HEK293 (cell line): ENCODE measurements at regions not wholly inside any gene's neighbourhood (a gene's known extent, or its start where the extent isn't known, plus 50 kb on each side); places are given as distances from the start of the nearest gene placed in this dataset.

Source experiments
- ATF2 ChIP-seq: fragments of 450-650 bp; formaldehyde crosslinking; IDR thresholded peaks from 2 replicates; pipeline ENCODE4 v1.5.1; 2016; ENCODE audit warnings: missing biosample characterization, missing genetic modification characterization, low read depth
- KLF17 ChIP-seq: fragments of 450-650 bp; formaldehyde crosslinking; IDR thresholded peaks from 2 replicates; pipeline ENCODE4 v1.5.1; 2016; ENCODE audit warnings: missing biosample characterization, missing genetic modification characterization
- KLF9 ChIP-seq: fragments of 450-650 bp; formaldehyde crosslinking; IDR thresholded peaks from 2 replicates; pipeline ENCODE4 v1.5.1; 2016; ENCODE audit warnings: missing biosample characterization, missing genetic modification characterization, low read depth
- OVOL3 ChIP-seq: fragments of 450-650 bp; formaldehyde crosslinking; IDR thresholded peaks from 2 replicates; pipeline ENCODE4 v1.5.1; 2016; ENCODE audit warnings: missing biosample characterization, missing genetic modification characterization
- PATZ1 ChIP-seq: fragments of 450-650 bp; formaldehyde crosslinking; IDR thresholded peaks from 2 replicates; pipeline ENCODE4 v1.5.1; 2016; ENCODE audit warnings: missing biosample characterization, missing genetic modification characterization
- PRDM6 ChIP-seq: fragments of 450-650 bp; formaldehyde crosslinking; IDR thresholded peaks from 2 replicates; pipeline ENCODE4 v1.5.1; 2017; ENCODE audit warnings: missing biosample characterization, missing genetic modification characterization
- ZBTB48 ChIP-seq: fragments of 450-650 bp; formaldehyde crosslinking; IDR thresholded peaks from 2 replicates; pipeline ENCODE4 v1.5.1; 2016; ENCODE audit warnings: missing biosample characterization, missing genetic modification characterization
- ZBTB8A ChIP-seq: fragments of 450-650 bp; formaldehyde crosslinking; IDR thresholded peaks from 2 replicates; pipeline ENCODE4 v1.5.1; 2016; ENCODE audit warnings: missing biosample characterization, missing genetic modification characterization
- ZNF16 ChIP-seq: fragments of 450-650 bp; formaldehyde crosslinking; IDR thresholded peaks from 2 replicates; pipeline ENCODE4 v1.5.1; 2016; ENCODE audit warnings: low read depth, missing biosample characterization, missing genetic modification characterization
- ZNF184 ChIP-seq: fragments of 450-650 bp; IDR thresholded peaks from 2 replicates; pipeline ENCODE4 v1.5.1; 2018; ENCODE audit warnings: missing biosample characterization, mild to moderate bottlenecking, missing genetic modification characterization
- ZNF211 ChIP-seq: fragments of 450-650 bp; formaldehyde crosslinking; IDR thresholded peaks from 2 replicates; pipeline ENCODE4 v1.5.1; 2016; ENCODE audit warnings: low read depth, missing biosample characterization, missing genetic modification characterization
- ZNF223 ChIP-seq: fragments of 450-650 bp; formaldehyde crosslinking; IDR thresholded peaks from 2 replicates; pipeline ENCODE4 v1.5.1; 2016; ENCODE audit warnings: missing biosample characterization, missing genetic modification characterization
- ZNF239 ChIP-seq: fragments of 450-650 bp; formaldehyde crosslinking; IDR thresholded peaks from 2 replicates; pipeline ENCODE4 v1.5.1; 2016; ENCODE audit warnings: missing biosample characterization, missing genetic modification characterization
- ZNF248 ChIP-seq: fragments of 450-650 bp; formaldehyde crosslinking; IDR thresholded peaks from 2 replicates; pipeline ENCODE4 v1.5.1; 2017; ENCODE audit warnings: missing biosample characterization, missing genetic modification characterization
- ZNF26 ChIP-seq: fragments of 450-650 bp; formaldehyde crosslinking; IDR thresholded peaks from 2 replicates; pipeline ENCODE4 v1.5.1; 2016; ENCODE audit warnings: missing biosample characterization, missing genetic modification characterization
- ZNF266 ChIP-seq: fragments of 450-650 bp; formaldehyde crosslinking; IDR thresholded peaks from 2 replicates; pipeline ENCODE4 v1.5.1; 2016; ENCODE audit warnings: missing biosample characterization, missing genetic modification characterization, low read depth
- ZNF280D ChIP-seq: fragments of 450-650 bp; formaldehyde crosslinking; IDR thresholded peaks from 2 replicates; pipeline ENCODE4 v1.5.1; 2016; ENCODE audit warnings: missing biosample characterization, missing genetic modification characterization
- ZNF302 ChIP-seq: fragments of 450-650 bp; formaldehyde crosslinking; IDR thresholded peaks from 2 replicates; pipeline ENCODE4 v1.5.1; 2016; ENCODE audit warnings: missing biosample characterization, missing genetic modification characterization, low read depth
- ZNF324 ChIP-seq: fragments of 450-650 bp; formaldehyde crosslinking; IDR thresholded peaks from 2 replicates; pipeline ENCODE4 v1.5.1; 2016; ENCODE audit warnings: missing biosample characterization, missing genetic modification characterization
- ZNF354C ChIP-seq: fragments of 450-650 bp; formaldehyde crosslinking; IDR thresholded peaks from 2 replicates; pipeline ENCODE4 v1.5.1; 2016; ENCODE audit warnings: missing biosample characterization, missing genetic modification characterization, low read depth, borderline replicate concordance
- ZNF560 ChIP-seq: fragments of 450-650 bp; formaldehyde crosslinking; IDR thresholded peaks from 2 replicates; pipeline ENCODE4 v1.5.1; 2017; ENCODE audit warnings: missing biosample characterization, missing genetic modification characterization, borderline replicate concordance
- ZNF624 ChIP-seq: fragments of 450-650 bp; formaldehyde crosslinking; IDR thresholded peaks from 2 replicates; pipeline ENCODE4 v1.5.1; 2017; ENCODE audit warnings: missing biosample characterization, missing genetic modification characterization
- ZNF639 ChIP-seq: fragments of 450-650 bp; formaldehyde crosslinking; IDR thresholded peaks from 2 replicates; pipeline ENCODE4 v1.5.1; 2016; ENCODE audit warnings: missing biosample characterization, missing genetic modification characterization
- ZNF830 ChIP-seq: fragments of 450-650 bp; IDR thresholded peaks from 2 replicates; pipeline ENCODE4 v1.5.0; 2018; ENCODE audit warnings: missing biosample characterization, missing genetic modification characterization, low read depth, mild to moderate bottlenecking, moderate library complexity
- ZSCAN16 ChIP-seq: fragments of 450-650 bp; formaldehyde crosslinking; IDR thresholded peaks from 2 replicates; pipeline ENCODE4 v1.5.1; 2016; ENCODE audit warnings: missing biosample characterization, missing genetic modification characterization
- ZSCAN30 ChIP-seq: fragments of 450-650 bp; IDR thresholded peaks from 2 replicates; pipeline ENCODE4 v1.5.1; 2018; ENCODE audit warnings: missing biosample characterization, mild to moderate bottlenecking, missing genetic modification characterization, moderate library complexity

- TF ChIP-seq ZNF211 (tag by site-specific recombination) (no peak), ZNF184 (tag by site-specific recombination) (peak; percentile 94), ZNF266 (no peak), OVOL3 (peak; percentile 90; the same call in 1 of the 2 replicates), ZBTB8A (tag by site-specific recombination) (peak; percentile 59), KLF17 (tag by site-specific recombination) (peak; percentile 93), KLF9 (tag by site-specific recombination) (peak; percentile 45; the same call in 1 of the 2 replicates), ZNF223 (tag by site-specific recombination) (no peak), ZNF26 (tag by site-specific recombination) (no peak), ZNF639 (tag by site-specific recombination) (peak; percentile 98), PRDM6 (tag by site-specific recombination) (peak; percentile 56), ZNF830 (tag by site-specific recombination) (no peak), ZNF560 (tag by site-specific recombination) (no peak), ZNF16 (tag by site-specific recombination) (no peak), ZNF280D (no peak), ZSCAN16 (0 out of 2 replicates have a peak, but pooled peaks have one; percentile 25), PATZ1 (peak; percentile 88), ZNF302 (tag by site-specific recombination) (peak; percentile 15; the same call in 1 of the 2 replicates), ZNF239 (tag by site-specific recombination) (no peak), ZNF624 (tag by site-specific recombination) (no peak), ZNF324 (tag by site-specific recombination) (peak; percentile 96), ZNF354C (no peak), ATF2 (tag by site-specific recombination) (peak; percentile 87), ZNF248 (no peak), ZSCAN30 (tag by site-specific recombination) (peak; percentile 99), ZBTB48 (no peak)
These were observed 682.1 kb upstream of the SOX9 start (continued) for GRCh38 chr17:71438631-71439146.
